ENCODE measurements at regions not wholly inside any gene's neighbourhood (a gene's known extent, or its start where the extent isn't known, plus 50 kb on each side); places are given as distances from the start of the nearest gene placed in this dataset.
"Not testable (repeated sequence)": the region's sequence is repeated elsewhere in the genome, so short reads cannot be mapped to it uniquely, and the experiment has no call there.

GRCh38 chr16:29213251-29213650 lies 193.3 kb downstream of the NPIPB11 start:
- not testable (repeated sequence) for TF ChIP-seq CTCF, POLR2A (IDR thresholded peaks at IDR 0.05)

All from body of pancreas (tissue), 4 donors.